HFF-Myc (cell line): ENCODE measurements at regions not wholly inside any gene's neighbourhood (a gene's known extent, or its start where the extent isn't known, plus 50 kb on each side); places are given as distances from the start of the nearest gene placed in this dataset.

Source experiments
- DNase-seq: peaks from one replicate; pipeline ENCODE4 v3.0.0-alpha.2; 2011; ENCODE audit warnings: low read depth; ENCODE audit errors: extremely low read depth
- H3K4me3 ChIP-seq: replicated peaks from 2 replicates; pipeline ENCODE4 v1.5.1; 2011; ENCODE audit warnings: low read depth, mild to moderate bottlenecking, control low read depth, low read length
- TF ChIP-seq, protein P1 (sequence below): IDR thresholded peaks from 2 replicates; pipeline ENCODE4 v1.5.1; 2012; ENCODE audit warnings: mild to moderate bottlenecking, low read depth, low read length, control low read depth; ENCODE audit errors: missing control alignments

DNA sequence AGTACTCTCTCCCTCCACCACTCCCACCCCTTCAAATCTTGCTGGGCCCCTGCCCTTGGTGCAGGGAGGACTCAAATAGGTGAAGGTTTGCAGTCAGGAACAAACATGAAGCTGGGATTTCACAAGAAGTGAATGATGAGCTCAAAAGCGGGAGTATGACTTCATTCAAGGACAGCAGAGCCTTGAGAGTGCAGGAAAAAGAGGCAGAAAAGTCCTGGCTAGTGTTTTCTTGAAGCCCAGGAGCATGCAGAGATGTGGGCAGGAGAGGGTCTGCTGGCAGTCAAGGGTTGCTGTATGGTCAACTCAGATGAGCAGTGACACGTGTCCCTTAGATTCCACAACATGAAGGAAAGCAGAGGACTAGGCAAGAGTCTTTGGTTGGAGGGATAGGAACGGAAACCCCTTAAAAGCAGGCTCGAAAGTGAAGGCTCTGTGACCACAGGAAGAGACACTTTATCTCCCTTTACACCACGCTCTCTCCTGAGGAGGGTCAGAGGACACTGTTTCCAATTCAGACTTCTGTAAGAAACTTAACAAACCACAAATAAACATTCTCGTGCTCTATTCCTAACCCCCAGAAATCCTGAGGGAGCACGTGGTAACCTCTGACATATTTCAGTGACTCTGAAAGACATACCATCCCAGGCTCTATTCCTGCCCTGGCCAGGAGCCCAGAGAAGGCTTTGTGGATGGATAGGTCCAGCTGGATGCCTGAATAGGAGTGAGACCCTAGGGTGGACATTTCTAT is 168.0 kb upstream of the NDN start:
- no peak overlapping the region for H3K4me3 ChIP-seq
- no peak for DNase-seq
- TF ChIP-seq, protein P1, sequence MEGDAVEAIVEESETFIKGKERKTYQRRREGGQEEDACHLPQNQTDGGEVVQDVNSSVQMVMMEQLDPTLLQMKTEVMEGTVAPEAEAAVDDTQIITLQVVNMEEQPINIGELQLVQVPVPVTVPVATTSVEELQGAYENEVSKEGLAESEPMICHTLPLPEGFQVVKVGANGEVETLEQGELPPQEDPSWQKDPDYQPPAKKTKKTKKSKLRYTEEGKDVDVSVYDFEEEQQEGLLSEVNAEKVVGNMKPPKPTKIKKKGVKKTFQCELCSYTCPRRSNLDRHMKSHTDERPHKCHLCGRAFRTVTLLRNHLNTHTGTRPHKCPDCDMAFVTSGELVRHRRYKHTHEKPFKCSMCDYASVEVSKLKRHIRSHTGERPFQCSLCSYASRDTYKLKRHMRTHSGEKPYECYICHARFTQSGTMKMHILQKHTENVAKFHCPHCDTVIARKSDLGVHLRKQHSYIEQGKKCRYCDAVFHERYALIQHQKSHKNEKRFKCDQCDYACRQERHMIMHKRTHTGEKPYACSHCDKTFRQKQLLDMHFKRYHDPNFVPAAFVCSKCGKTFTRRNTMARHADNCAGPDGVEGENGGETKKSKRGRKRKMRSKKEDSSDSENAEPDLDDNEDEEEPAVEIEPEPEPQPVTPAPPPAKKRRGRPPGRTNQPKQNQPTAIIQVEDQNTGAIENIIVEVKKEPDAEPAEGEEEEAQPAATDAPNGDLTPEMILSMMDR = no peak

DNA sequence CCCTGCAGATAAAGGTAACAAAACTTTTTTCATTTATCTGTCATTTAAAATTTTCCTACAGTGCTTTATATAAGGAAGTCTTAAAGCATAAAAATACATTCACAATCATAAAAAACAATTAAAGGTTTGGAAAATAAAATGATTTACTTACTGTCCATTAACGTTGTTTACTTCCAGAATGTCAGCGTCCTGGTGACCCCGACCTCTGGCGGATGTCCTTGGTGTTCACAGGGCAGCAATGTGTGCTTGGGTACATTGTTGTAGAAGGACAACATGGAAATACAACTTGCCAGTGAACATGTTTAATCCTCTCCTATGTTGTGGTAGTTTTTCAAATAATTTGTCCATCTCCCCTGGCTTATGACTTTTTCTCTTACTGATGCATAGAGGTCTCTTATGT is 168.8 kb upstream of the NDN start:
- TF ChIP-seq, protein P1 = no peak
- DNase-seq = no peak
- no peak overlapping the region for H3K4me3 ChIP-seq

DNA sequence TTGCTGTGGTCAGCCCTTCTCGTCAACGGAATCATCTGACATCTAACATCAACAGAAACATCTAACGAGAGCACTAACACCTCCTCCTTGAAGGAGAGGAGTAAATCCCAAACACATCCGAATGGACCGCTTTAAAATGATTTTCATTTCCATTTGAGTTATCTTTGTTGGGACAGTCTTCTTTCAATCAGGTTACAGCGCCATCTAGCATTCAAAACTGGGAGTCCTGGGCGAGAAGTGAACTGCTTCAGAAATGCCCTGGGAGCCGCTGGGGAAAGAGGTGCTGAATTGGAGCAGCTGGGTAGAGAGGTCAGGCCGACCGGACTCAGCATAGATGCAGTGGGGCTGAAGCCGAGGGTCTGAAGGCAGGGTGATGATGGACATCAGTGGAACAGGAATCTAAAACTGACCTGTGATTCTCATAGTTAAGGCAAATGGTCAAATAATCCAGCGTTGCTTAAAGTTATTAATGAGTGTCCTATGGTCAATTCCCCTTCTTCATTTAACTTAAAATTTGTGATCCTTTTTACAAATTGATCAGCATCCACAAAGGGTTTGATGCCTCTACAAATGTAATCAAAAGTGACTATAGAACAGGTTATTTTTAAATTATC is 170.0 kb upstream of the NDN start:
- DNase-seq = no peak
- TF ChIP-seq, protein P1 = no peak
- H3K4me3 ChIP-seq = no peak overlapping the region

DNA sequence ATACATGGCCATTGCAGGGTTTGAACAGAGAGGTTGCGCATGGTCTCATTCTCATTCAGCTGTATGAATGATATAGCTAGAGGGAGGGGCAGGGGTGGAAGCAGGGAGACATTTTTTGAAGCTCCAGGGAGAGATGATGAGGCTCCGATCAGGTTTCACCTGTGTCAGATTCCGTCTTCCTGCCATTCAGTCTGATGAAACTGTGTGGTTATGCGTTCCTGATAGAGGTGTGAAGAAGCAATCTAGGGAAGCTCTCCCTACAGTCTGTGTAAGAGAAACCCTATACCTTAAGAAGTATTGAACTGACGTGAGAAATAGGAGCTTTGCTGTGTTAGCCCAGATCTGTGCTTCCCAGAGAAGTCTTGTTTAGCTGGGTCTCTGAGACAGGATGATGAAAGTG is 171.9 kb upstream of the NDN start:
- no peak for DNase-seq
- no peak overlapping the region for H3K4me3 ChIP-seq
- TF ChIP-seq, protein P1 = no peak

DNA sequence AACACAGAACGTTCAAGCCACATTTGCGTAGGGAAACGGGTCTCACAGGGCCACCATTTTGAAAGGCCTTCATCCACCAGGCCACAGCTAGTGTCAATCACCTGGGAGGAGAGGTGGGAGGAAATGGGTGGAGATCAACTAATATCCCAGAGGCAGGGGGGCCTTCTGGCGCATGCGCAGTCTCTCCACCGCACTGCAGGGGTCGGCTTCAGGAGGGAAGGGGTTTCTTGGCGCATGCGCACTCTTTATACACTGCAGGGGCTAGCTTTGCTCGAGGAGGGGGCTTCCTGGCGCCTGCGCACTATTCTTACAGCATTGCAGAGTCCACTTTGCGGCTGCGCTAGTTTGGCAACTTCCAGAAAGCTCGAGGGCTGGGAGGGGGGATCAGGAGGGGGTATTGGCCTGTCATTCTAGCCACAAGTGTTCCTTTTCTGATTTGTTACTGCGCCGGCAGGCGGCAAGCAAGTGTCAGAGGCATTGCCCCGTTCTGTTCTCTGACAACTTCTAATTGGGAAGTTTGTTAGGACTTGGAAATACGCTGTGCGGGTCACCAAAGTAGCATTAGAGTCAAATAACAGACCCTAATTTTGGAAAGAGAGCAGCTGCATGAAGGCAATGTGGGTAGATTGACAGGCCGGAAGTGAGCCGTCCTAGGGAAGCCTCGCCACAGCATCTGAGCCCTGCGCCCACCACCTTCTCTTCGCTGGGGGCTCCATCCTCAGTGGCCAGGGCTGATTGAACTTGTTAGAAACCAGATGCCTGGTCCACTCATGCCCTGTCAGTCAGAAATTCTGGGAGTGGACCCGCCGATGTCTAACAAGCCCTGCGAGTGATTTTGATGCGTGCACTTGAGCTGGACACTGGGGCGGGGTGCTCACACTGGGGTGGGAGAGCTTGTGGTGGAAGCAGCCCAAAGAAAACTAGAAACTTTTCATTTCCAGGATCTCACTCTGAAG is 173.5 kb upstream of the NDN start:
- no peak overlapping the region for H3K4me3 ChIP-seq
- TF ChIP-seq, protein P1 = no peak

DNA sequence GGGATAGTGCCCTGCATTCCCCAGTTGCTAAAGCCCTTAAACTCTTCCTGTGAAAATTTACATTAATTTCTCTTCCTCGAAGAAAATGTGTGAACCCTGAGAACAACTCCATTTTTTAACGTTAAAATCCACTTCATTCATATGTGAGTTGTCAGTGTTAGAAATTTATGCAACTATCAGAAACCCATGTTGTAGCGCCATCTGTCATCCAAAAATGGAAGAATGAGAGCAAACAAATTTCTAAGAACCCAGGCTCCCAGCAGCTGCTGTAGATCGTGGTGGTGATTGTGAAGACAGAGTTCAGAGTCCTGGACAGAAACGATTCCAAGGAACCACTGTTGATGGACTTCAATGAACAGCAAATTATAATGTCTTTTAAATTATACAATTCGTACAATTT is 179.7 kb upstream of the NDN start:
- DNase-seq = no peak
- TF ChIP-seq, protein P1 = no peak
- H3K4me3 ChIP-seq = no peak overlapping the region

More for the DNA sequence above, 173.5 kb upstream of the NDN start:
- DNase-seq = no peak
